Ascending aorta (tissue), 2 donors: ENCODE measurements at regions not wholly inside any gene's neighbourhood (a gene's known extent, or its start where the extent isn't known, plus 50 kb on each side); places are given as distances from the start of the nearest gene placed in this dataset.

ENCODE experiments used
- DNase-seq, 2 donors: peaks; one replicate each; pipeline ENCODE4 v3.0.0-alpha.2; 2019; ENCODE audit warnings: low spot score in 2 of 2
- H3K27ac ChIP-seq, 2 donors: fragments of 200-600 bp; sonication (generic); one replicate each; pipeline ENCODE4 v1.5.1; 2016 to 2017; ENCODE audit warnings: mild to moderate bottlenecking in 1 of 2
- H3K27me3 ChIP-seq: fragments of 200-600 bp; sonication (generic); one replicate; pipeline ENCODE4 v1.5.1; 2017
- H3K36me3 ChIP-seq, 2 donors: fragments of 200-600 bp; sonication (generic); one replicate each; pipeline ENCODE4 v1.5.1; 2016
- H3K4me1 ChIP-seq, 2 donors: fragments of 200-600 bp; sonication (generic); one replicate each; pipeline ENCODE4 v1.5.1; 2016 to 2017; ENCODE audit warnings: mild to moderate bottlenecking in 1 of 2
- H3K4me3 ChIP-seq, 2 donors: fragments of 200-600 bp; sonication (generic); one replicate each; pipeline ENCODE4 v1.5.1; 2016 to 2017; ENCODE audit warnings: mild to moderate bottlenecking in 1 of 2
- H3K9me3 ChIP-seq, 2 donors: fragments of 200-600 bp; sonication (generic); one replicate each; pipeline ENCODE4 v1.5.1; 2016
- intact Hi-C: fragments of 100-400 bp; cut with DNase I; formaldehyde crosslinking; loops from one replicate; pipeline ENCODE4 v1.15.1; 2023
- TF ChIP-seq, protein P1 (sequence below), 3 experiments: fragments of 200-600 bp in 2 of 3; fragments of 450-650 bp in 1 of 3; sonication (generic) in 2 of 3; IDR thresholded peaks; one replicate each; pipeline ENCODE4 v1.5.1; 2016 to 2019; ENCODE audit warnings: antibody characterized with exemption in 3 of 3, mild to moderate bottlenecking in 1 of 3, moderate library complexity in 1 of 3

DNA sequence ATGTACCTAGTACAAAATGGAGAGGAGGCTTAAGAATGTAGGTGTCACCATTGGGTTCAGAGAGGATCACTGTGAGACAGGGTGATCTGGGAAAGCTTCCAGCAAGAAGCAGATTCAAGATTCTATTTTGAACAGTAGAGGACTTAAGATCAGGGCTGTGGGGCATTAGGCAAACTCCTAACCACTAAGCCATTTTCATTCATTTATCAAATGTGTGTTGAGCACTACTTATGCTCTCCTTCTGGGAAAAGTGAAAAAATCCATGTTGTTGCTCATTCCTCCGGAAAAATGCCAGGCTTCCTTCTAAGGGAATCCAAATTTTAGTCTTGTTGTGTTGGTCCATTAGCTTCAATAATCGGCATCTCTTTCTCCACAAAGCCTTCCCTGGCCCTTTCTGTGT is 163.4 kb downstream of the NUAK1 start:
- H3K9me3 ChIP-seq, result no peaks in the 10 kb centered on the region
- intact Hi-C loops, result loop anchor here (5.0 kb wide), 1 partner anchor 43 kb away; no protein-coding TSS in a partner anchor

DNA sequence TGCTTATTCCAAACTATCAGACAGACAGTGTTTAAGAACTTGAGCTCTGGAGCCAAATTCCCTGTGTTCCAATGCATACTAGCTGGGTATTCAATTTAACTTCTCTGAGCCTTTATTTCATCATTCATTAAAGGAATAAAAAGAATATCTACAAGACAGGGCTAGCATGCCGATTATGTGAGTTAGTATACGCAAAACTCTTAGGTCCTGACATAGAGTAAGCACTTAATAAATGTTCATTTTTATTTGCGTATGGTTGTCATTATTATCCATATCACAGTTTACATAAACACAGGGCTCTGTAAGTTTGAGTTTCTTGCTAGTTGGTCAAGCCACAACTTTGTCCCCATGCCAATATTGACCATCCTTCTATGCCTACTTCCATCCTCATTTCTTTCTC is 161.5 kb downstream of the NUAK1 start:
- no peaks in the 10 kb centered on the region for H3K27me3 ChIP-seq
- intact Hi-C loops, result loop anchor here (5.0 kb wide), 1 partner anchor 45 kb away; no protein-coding TSS in a partner anchor

More for the DNA sequence above, 163.4 kb downstream of the NUAK1 start:
- H3K36me3 ChIP-seq, result no peaks in the 10 kb centered on the region
- TF ChIP-seq, protein P1, sequence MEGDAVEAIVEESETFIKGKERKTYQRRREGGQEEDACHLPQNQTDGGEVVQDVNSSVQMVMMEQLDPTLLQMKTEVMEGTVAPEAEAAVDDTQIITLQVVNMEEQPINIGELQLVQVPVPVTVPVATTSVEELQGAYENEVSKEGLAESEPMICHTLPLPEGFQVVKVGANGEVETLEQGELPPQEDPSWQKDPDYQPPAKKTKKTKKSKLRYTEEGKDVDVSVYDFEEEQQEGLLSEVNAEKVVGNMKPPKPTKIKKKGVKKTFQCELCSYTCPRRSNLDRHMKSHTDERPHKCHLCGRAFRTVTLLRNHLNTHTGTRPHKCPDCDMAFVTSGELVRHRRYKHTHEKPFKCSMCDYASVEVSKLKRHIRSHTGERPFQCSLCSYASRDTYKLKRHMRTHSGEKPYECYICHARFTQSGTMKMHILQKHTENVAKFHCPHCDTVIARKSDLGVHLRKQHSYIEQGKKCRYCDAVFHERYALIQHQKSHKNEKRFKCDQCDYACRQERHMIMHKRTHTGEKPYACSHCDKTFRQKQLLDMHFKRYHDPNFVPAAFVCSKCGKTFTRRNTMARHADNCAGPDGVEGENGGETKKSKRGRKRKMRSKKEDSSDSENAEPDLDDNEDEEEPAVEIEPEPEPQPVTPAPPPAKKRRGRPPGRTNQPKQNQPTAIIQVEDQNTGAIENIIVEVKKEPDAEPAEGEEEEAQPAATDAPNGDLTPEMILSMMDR (IDR thresholded peaks at IDR 0.05), result no peak
- H3K27ac ChIP-seq, result no peak overlapping the region
- no peaks in the 10 kb centered on the region for H3K27me3 ChIP-seq
- H3K4me1 ChIP-seq, result no peaks in the 10 kb centered on the region
- no peak for DNase-seq
- H3K4me3 ChIP-seq, result no peak overlapping the region

DNA sequence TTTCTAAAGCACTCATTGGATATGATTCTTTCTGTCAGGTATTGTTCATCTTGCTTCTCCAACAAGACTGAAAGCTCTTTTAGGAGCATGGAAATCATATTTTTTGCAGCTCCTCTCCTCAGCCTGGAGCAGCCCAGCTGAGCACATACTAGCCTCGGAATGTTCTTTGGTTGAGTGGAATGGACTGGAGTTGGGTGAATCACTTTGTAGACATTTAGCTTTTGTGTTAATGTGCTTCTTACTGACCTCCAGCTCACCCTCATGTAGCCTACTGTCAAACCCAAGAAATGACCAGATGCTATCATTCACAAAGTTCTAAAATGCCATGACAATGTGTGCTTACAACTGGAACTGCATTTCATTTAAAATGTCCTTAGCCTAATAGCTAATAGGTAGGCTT is 161.1 kb downstream of the NUAK1 start:
- intact Hi-C loops, result loop anchor here (5.0 kb wide), 1 partner anchor 45 kb away; no protein-coding TSS in a partner anchor
- Histone ChIP-seq H3K4me3 (no peak overlapping the region), H3K27ac (no peak overlapping the region), H3K9me3 (no peaks in the 10 kb centered on the region), H3K36me3 (no peaks in the 10 kb centered on the region), H3K27me3 (no peaks in the 10 kb centered on the region), H3K4me1 (no peaks in the 10 kb centered on the region)
- DNase-seq, result no peak
- TF ChIP-seq, protein P1 (IDR thresholded peaks at IDR 0.05), result no peak

More for the DNA sequence above, 161.5 kb downstream of the NUAK1 start:
- TF ChIP-seq, protein P1 (IDR thresholded peaks at IDR 0.05), result no peak
- no peak overlapping the region for H3K27ac ChIP-seq
- no peak overlapping the region for H3K4me3 ChIP-seq
- no peaks in the 10 kb centered on the region for H3K9me3 ChIP-seq
- no peaks in the 10 kb centered on the region for H3K36me3 ChIP-seq
- no peaks in the 10 kb centered on the region for H3K4me1 ChIP-seq
- no peak for DNase-seq

DNA sequence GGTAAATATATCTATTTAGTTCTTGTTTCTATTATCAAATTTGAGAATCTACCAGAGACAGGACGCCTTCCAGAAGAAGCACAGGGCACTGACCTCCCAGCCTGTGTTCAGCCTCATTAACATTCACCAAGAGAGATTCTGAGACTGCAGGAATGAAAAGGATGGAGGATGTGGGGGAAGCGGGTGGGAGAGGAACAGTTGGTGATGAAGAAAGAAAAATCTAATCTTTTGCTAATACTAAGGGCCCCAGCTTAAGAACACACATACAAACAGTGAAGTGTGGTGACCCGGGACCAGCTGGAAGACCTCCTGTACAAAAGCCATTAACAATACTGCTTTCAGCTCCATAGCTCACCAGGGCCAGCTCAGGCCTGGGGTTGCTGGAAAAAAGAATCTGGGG is 160.5 kb downstream of the NUAK1 start:
- H3K4me1 ChIP-seq, result no peaks in the 10 kb centered on the region
- H3K4me3 ChIP-seq, result no peak overlapping the region
- H3K9me3 ChIP-seq, result no peaks in the 10 kb centered on the region
- TF ChIP-seq, protein P1 (IDR thresholded peaks at IDR 0.05), result no peak
- no peaks in the 10 kb centered on the region for H3K27me3 ChIP-seq
- H3K36me3 ChIP-seq, result no peaks in the 10 kb centered on the region
- DNase-seq, result no peak
- intact Hi-C loops, result loop anchor here (5.0 kb wide), 1 partner anchor 46 kb away; no protein-coding TSS in a partner anchor
- no peak overlapping the region for H3K27ac ChIP-seq

DNA sequence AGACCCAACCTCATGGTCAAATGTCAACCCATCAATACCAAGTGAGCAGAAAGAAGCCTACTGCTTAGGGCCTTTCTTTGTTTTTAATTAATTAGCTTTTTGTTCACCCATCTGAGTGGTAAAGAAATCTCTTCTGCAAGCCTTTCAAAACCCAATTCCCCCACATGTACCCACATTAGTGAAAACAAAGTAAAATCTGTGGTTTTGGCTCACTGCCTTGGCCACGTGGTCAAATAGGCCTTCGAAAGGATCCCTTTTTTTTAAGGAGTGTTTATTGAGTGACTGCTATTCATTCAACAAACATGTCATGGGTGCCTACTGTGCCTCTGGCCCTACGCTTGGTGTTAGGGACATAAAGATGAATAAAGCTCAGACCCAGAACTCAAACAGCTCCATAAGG is 160.1 kb downstream of the NUAK1 start:
- Histone ChIP-seq H3K9me3 (no peaks in the 10 kb centered on the region), H3K27me3 (no peaks in the 10 kb centered on the region), H3K27ac (no peak overlapping the region), H3K36me3 (no peaks in the 10 kb centered on the region), H3K4me3 (no peak overlapping the region), H3K4me1 (no peaks in the 10 kb centered on the region)
- TF ChIP-seq, protein P1 (IDR thresholded peaks at IDR 0.05), result no peak
- intact Hi-C loops, result loop anchor here (5.0 kb wide), 1 partner anchor 46 kb away; no protein-coding TSS in a partner anchor
- no peak for DNase-seq

DNA sequence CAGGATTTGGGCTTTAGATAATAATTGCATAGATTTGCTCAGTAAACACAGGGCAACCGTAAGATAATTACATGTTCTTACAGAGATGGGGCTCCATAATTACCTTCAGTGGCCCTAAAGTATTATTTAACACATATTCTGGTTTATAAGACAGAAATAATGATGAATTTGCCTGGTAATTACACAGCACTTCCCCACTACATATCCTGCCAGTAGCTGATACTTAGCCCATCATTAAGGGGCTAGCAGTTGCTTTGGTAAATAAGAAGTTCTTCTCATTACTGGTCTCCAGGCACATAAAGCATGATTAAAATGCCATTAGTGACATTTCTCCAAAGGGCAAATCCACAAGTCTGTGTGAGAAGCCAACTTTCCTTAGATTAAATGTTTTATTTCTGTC is 158.7 kb downstream of the NUAK1 start:
- no peaks in the 10 kb centered on the region for H3K9me3 ChIP-seq
- intact Hi-C loops, result no loop called here
- DNase-seq, result no peak
- no peak overlapping the region for H3K27ac ChIP-seq
- TF ChIP-seq, protein P1 (IDR thresholded peaks at IDR 0.05), result no peak
- H3K27me3 ChIP-seq, result no peaks in the 10 kb centered on the region
- H3K4me1 ChIP-seq, result no peaks in the 10 kb centered on the region
- H3K4me3 ChIP-seq, result no peak overlapping the region
- H3K36me3 ChIP-seq, result no peaks in the 10 kb centered on the region
